Uterus (tissue), 2 donors: ENCODE measurements at regions not wholly inside any gene's neighbourhood (a gene's known extent, or its start where the extent isn't known, plus 50 kb on each side); places are given as distances from the start of the nearest gene placed in this dataset.

Experiments
- CTCF ChIP-seq, 4 experiments: fragments of 200-600 bp in 2 of 4; fragments of 450-650 bp in 2 of 4; sonication (generic) in 2 of 4; IDR thresholded peaks; one replicate each; pipeline ENCODE4 v1.5.1; 2016 to 2019; ENCODE audit warnings: antibody characterized with exemption in 4 of 4, mild to moderate bottlenecking in 2 of 4, moderate library complexity in 1 of 4
- POLR2A ChIP-seq, 2 donors: fragments of 450-650 bp; IDR thresholded peaks; one replicate each; pipeline ENCODE4 v1.6.1; 2016; ENCODE audit warnings: antibody characterized with exemption in 2 of 2, mild to moderate bottlenecking in 1 of 2, moderate library complexity in 1 of 2

GRCh38 chr3:152037953-152038352 is 164.5 kb downstream of the SUCNR1 start:
- no peak for TF ChIP-seq POLR2A (IDR thresholded peaks at IDR 0.05)
- TF ChIP-seq CTCF (IDR thresholded peaks at IDR 0.05) = no peak
